Sigmoid colon (tissue), 6 donors: ENCODE measurements at regions not wholly inside any gene's neighbourhood (a gene's known extent, or its start where the extent isn't known, plus 50 kb on each side); places are given as distances from the start of the nearest gene placed in this dataset.

Source experiments
- DNase-seq: peaks from one replicate; pipeline ENCODE4 v3.0.0-alpha.2; 2019
- H3K27ac ChIP-seq, 4 donors: fragments of 200-600 bp; sonication (generic); one replicate each; pipeline ENCODE4 v1.5.1; 2016 to 2019; ENCODE audit warnings: mild to moderate bottlenecking in 1 of 4
- H3K27me3 ChIP-seq, 3 donors: fragments of 200-600 bp; sonication (generic); one replicate each; pipeline ENCODE4 v1.5.1; 2019; ENCODE audit warnings: mild to moderate bottlenecking in 1 of 3
- H3K36me3 ChIP-seq, 4 donors: fragments of 200-600 bp; sonication (generic); one replicate each; pipeline ENCODE4 v1.5.1; 2016 to 2019
- H3K4me1 ChIP-seq, 4 donors: fragments of 200-600 bp; sonication (generic); one replicate each; pipeline ENCODE4 v1.5.1; 2017 to 2019
- H3K4me3 ChIP-seq, 4 donors: fragments of 200-600 bp; sonication (generic); one replicate each; pipeline ENCODE4 v1.5.1; 2017 to 2019; ENCODE audit warnings: mild to moderate bottlenecking in 2 of 4, moderate library complexity in 1 of 4
- H3K9me3 ChIP-seq, 4 donors: fragments of 200-600 bp in 3 of 4; sonication (generic) in 3 of 4; one replicate each; pipeline versions ENCODE4 v1.5.1 to v1.6.1; 2013 to 2019
- CTCF ChIP-seq, 4 experiments: fragments of 450-650 bp in 3 of 4; fragments of 200-600 bp in 1 of 4; IDR thresholded peaks; one replicate each; pipeline ENCODE4 v1.5.1; 2016 to 2019; ENCODE audit warnings: antibody characterized with exemption in 4 of 4, mild to moderate bottlenecking in 3 of 4, moderate library complexity in 2 of 4
- EP300 ChIP-seq, 4 donors: sonication (generic); formaldehyde crosslinking; IDR thresholded peaks; one replicate each; pipeline ENCODE4 v1.6.1; 2017; ENCODE audit warnings: antibody characterized with exemption in 4 of 4
- POLR2A ChIP-seq, 2 donors: fragments of 450-650 bp; IDR thresholded peaks; one replicate each; pipeline ENCODE4 v1.6.1; 2016; ENCODE audit warnings: antibody characterized with exemption in 2 of 2, mild to moderate bottlenecking in 2 of 2, moderate library complexity in 2 of 2
- POLR2AphosphoS5 ChIP-seq, 4 donors: sonication (generic); formaldehyde crosslinking; IDR thresholded peaks; one replicate each; pipeline ENCODE4 v1.6.1; 2017; ENCODE audit warnings: antibody characterized with exemption in 4 of 4
- WGBS, 2 donors: extraction: QIAGEN DNeasy Blood & Tissue Kit; methylation state at CpG; one replicate each; pipeline ENCODE4 v1.1.7; 2013; 5-methylcytosine and 5-hydroxymethylcytosine counted together
- intact Hi-C: fragments of 100-400 bp; cut with DNase I; formaldehyde crosslinking; loops from one replicate; pipeline ENCODE4 v1.15.1; 2023
- donor health status: healthy with polysubstance abuse.
- donor health status: healthy.

DNA sequence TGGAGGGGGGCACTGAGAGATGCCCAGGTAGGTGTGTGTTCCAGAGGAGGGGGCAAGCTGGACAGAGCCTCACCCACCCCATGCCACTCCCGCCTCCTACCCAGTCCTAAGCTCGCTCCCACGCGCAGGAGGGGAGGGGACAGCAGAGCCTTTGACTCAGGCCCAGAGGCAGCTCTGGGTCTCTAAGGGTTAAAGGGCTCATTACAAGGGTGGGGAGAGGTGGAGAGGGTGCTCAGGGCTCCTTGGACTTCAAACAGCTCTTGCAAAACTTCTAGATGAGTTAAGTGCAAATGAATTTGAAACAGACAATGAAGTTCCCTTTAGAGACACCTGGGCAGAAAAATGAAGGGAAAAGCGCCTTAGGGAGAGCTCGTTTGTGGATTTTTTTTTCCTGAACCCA, 104.2 kb upstream of the CASZ1 start:
- Histone ChIP-seq H3K36me3 (no peaks in the 10 kb centered on the region), H3K27me3 (peaks cover 5 to 34% (median 7%) of the 10 kb centered on the region in 3 donors), H3K4me1 (no peaks in the 10 kb centered on the region), H3K27ac (no peak overlapping the region), H3K9me3 (no peaks in the 10 kb centered on the region), H3K4me3 (no peak overlapping the region)
- intact Hi-C loops: no loop called here
- TF ChIP-seq EP300 (IDR thresholded peaks at IDR 0.05) (no peak), CTCF (IDR thresholded peaks at IDR 0.05) (no peak), POLR2AphosphoS5 (IDR thresholded peaks at IDR 0.05) (no peak), POLR2A (IDR thresholded peaks at IDR 0.05) (no peak)
- no peak for DNase-seq
- 21 to 66% methylated on average over 6 of the region's 6 CpGs for WGBS, 2 donors

- intact Hi-C loops: no loop called here
- Histone ChIP-seq H3K4me1 (no peaks in the 10 kb centered on the region), H3K9me3 (no peaks in the 10 kb centered on the region), H3K4me3 (no peak overlapping the region), H3K27me3 (peaks cover 5 to 34% (median 7%) of the 10 kb centered on the region in 3 donors), H3K27ac (no peak overlapping the region), H3K36me3 (no peaks in the 10 kb centered on the region)
- no peak for DNase-seq
- no peak for TF ChIP-seq POLR2A (IDR thresholded peaks at IDR 0.05)
- TF ChIP-seq POLR2AphosphoS5 (IDR thresholded peaks at IDR 0.05): no peak
- no peak for TF ChIP-seq EP300 (IDR thresholded peaks at IDR 0.05)
- no peak for TF ChIP-seq CTCF (IDR thresholded peaks at IDR 0.05)
- WGBS, 2 donors: 21 to 64% methylated on average over 29 of the region's 29 CpGs
These were observed 104.8 kb upstream of the CASZ1 start for GRCh38 chr1:10901091-10901890.

DNA sequence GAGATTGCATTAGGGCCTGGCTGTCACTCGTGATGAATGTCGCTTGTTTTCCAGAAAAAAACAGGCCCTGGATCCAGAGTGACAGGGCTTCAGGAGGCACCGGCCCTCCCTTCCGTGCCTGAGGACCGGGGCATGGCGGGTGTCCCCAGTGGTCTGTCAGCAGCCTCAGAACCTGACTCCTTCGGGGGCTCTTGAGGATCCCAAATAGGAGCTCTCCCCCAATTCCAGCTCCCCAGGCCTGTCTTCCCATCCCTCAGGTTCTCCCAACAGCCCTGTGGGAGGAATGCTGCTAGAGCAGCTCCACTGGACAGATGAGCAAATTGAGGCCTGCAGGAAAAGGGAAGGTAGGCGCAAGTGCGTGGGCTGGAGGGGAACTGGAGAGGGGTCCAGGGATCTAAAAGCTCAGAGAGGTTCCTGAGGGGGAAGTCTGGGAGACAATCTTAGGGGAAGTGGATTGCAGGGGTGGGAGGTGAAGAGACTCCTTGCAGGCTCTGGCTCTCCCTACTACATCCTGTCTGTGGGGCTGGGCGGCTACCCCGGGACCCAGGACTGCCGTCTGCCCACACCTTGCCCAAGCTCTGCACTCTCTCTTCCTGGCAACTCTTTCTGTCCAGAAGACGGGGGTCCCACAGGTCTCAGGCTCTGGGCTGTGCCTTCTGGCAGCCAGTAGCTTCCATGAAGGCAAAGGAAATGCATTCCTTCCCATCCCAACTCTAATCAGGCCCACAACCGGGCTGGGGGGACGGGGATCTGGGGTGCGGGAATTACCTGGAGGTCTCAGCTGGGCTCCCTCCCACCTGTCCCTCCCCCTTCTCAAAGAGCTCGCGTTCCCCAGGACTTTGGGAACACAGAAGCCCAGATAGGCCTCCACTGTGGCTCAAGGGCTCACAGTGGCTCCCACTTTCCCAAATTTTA, 105.7 kb upstream of the CASZ1 start:
- no peak overlapping the region for H3K27ac ChIP-seq
- no peak overlapping the region for H3K4me3 ChIP-seq
- TF ChIP-seq POLR2AphosphoS5 (IDR thresholded peaks at IDR 0.05) (no peak), EP300 (IDR thresholded peaks at IDR 0.05) (no peak), POLR2A (IDR thresholded peaks at IDR 0.05) (no peak), CTCF (IDR thresholded peaks at IDR 0.05) (no peak)
- peaks cover 5 to 33% (median 7%) of the 10 kb centered on the region in 3 donors for H3K27me3 ChIP-seq
- no peaks in the 10 kb centered on the region for H3K36me3 ChIP-seq
- intact Hi-C loops: no loop called here
- 77 to 82% methylated on average over 18 of the region's 18 CpGs for WGBS, 2 donors
- DNase-seq: no peak
- H3K9me3 ChIP-seq: no peaks in the 10 kb centered on the region
- no peaks in the 10 kb centered on the region for H3K4me1 ChIP-seq

- no peak for TF ChIP-seq POLR2A (IDR thresholded peaks at IDR 0.05)
- no peak for TF ChIP-seq POLR2AphosphoS5 (IDR thresholded peaks at IDR 0.05)
- no peak for TF ChIP-seq CTCF (IDR thresholded peaks at IDR 0.05)
- no peak for TF ChIP-seq EP300 (IDR thresholded peaks at IDR 0.05)
- Histone ChIP-seq H3K9me3 (no peaks in the 10 kb centered on the region), H3K4me1 (no peaks in the 10 kb centered on the region), H3K4me3 (no peak overlapping the region), H3K27me3 (peaks cover 3 to 21% (median 4%) of the 10 kb centered on the region in 3 donors), H3K36me3 (no peaks in the 10 kb centered on the region), H3K27ac (no peak overlapping the region)
- WGBS, 2 donors: 92 to 96% methylated on average over 3 of the region's 3 CpGs
- no peak for DNase-seq
- intact Hi-C loops: no loop called here
These were observed 107.0 kb upstream of the CASZ1 start for GRCh38 chr1:10903421-10903820.
